B cell (primary cell): ENCODE measurements at regions not wholly inside any gene's neighbourhood (a gene's known extent, or its start where the extent isn't known, plus 50 kb on each side); places are given as distances from the start of the nearest gene placed in this dataset.

Source experiments
- ATAC-seq: fragments of 200-7000 bp; cut with Tn5 transposase; one replicate; pipeline ENCODE4 v1.10.0; 2021; ENCODE audit warnings: low read depth, mild to moderate bottlenecking, moderate number of reproducible peaks, moderate library complexity
- CTCF ChIA-PET: fragments of 350-600 bp; sonication (Branson Sonifier 250); formaldehyde crosslinking; loops from one replicate; lab custom pipeline; 2021; ENCODE audit warnings: antibody characterized with exemption, inconsistent platforms; lab: Charles Lee
- POLR2A ChIA-PET: fragments of 350-600 bp; sonication (Branson Sonifier 250); formaldehyde crosslinking; loops from one replicate; lab custom pipeline; 2021; ENCODE audit warnings: antibody characterized with exemption; lab: Charles Lee
- DNase-seq: peaks from one replicate; pipeline ENCODE4 v3.0.0; 2013
- H2AFZ ChIP-seq: 2 replicates; pipeline ENCODE4 v1.6.1; 2012; ENCODE audit warnings: mild to moderate bottlenecking, low read depth, low read length; ENCODE audit not compliant: insufficient read depth, poor library complexity, severe bottlenecking
- H3K27ac ChIP-seq, 2 donors: 1 replicate in 1 of 2; 2 replicates in 1 of 2; pipeline ENCODE4 v1.5.1; 2012 to 2013; ENCODE audit warnings: low read length in 2 of 2, mild to moderate bottlenecking in 2 of 2, moderate library complexity in 1 of 2
- H3K27me3 ChIP-seq, 4 experiments: fragments of 200-600 bp in 1 of 4; sonication (generic) in 1 of 4; replicated peaks in 1 of 4; 1 replicate in 2 of 4; 2 replicates in 2 of 4; pipeline versions ENCODE4 v1.6.1 to v1.7.0; 2013 to 2016; ENCODE audit warnings: low read length in 3 of 4, mild to moderate bottlenecking in 2 of 4, mixed read lengths in 1 of 4, moderate library complexity in 1 of 4; ENCODE audit not compliant: insufficient read depth in 4 of 4, control insufficient read depth in 3 of 4; ENCODE audit errors: control extremely low read depth in 1 of 4
- H3K36me3 ChIP-seq, 2 experiments: replicated peaks in 1 of 2; 1 replicate in 1 of 2; 2 replicates in 1 of 2; pipeline versions ENCODE4 v1.6.1 to v1.7.1; 2013; ENCODE audit warnings: low read length in 1 of 2; ENCODE audit not compliant: insufficient read depth in 2 of 2, control insufficient read depth in 1 of 2; ENCODE audit errors: control extremely low read depth in 1 of 2, extremely low read depth in 1 of 2
- H3K4me1 ChIP-seq, 2 donors: fragments of 200-600 bp in 1 of 2; sonication (generic) in 1 of 2; 1 replicate in 1 of 2; 2 replicates in 1 of 2; pipeline versions ENCODE4 v1.5.1 to v1.6.1; 2013 to 2017; ENCODE audit warnings: low read length in 2 of 2; ENCODE audit not compliant: control insufficient read depth in 2 of 2, insufficient read depth in 2 of 2
- H3K4me2 ChIP-seq: replicated peaks from 2 replicates; pipeline ENCODE3; 2012; ENCODE audit warnings: mild to moderate bottlenecking, low read depth, low read length; ENCODE audit not compliant: poor library complexity, severe bottlenecking
- H3K4me3 ChIP-seq, 5 experiments: fragments of 200-600 bp in 1 of 5; sonication (generic) in 1 of 5; 1 replicate in 3 of 5; 2 replicates in 2 of 5; pipeline versions ENCODE4 v1.5.1 to v1.7.0; 2011 to 2016; ENCODE audit warnings: low read length in 4 of 5, mild to moderate bottlenecking in 4 of 5, low read depth in 2 of 5, control low read depth in 1 of 5, moderate library complexity in 1 of 5; ENCODE audit not compliant: insufficient read depth in 1 of 5; ENCODE audit errors: control extremely low read depth in 1 of 5, extremely low read depth in 1 of 5
- H3K79me2 ChIP-seq: fragments of 200-600 bp; sonication (generic); one replicate; pipeline ENCODE4 v1.6.0; 2016; ENCODE audit warnings: low read length; ENCODE audit not compliant: control insufficient read depth, insufficient read depth
- H3K9ac ChIP-seq: fragments of 200-600 bp; sonication (generic); 2 replicates; pipeline ENCODE4 v1.6.1; 2017; ENCODE audit warnings: mild to moderate bottlenecking, low read length, moderate library complexity
- H3K9me3 ChIP-seq, 3 donors: one replicate each; pipeline versions ENCODE4 v1.6.1 to v1.7.1; 2013; ENCODE audit warnings: low read length in 2 of 3; ENCODE audit not compliant: control insufficient read depth in 2 of 3, insufficient read depth in 1 of 3; ENCODE audit errors: control extremely low read depth in 1 of 3
- H4K20me1 ChIP-seq: 2 replicates; pipeline ENCODE4 v1.6.0; 2012; ENCODE audit warnings: mild to moderate bottlenecking, low read length; ENCODE audit not compliant: insufficient read depth, control insufficient read depth, poor library complexity, severe bottlenecking
- H3K27ac Mint-ChIP-seq: one replicate; pipeline ENCODE4 v1.8.0; 2021; ENCODE audit warnings: mixed read lengths
- H3K27me3 Mint-ChIP-seq: one replicate; pipeline ENCODE4 v1.8.0; 2021; ENCODE audit warnings: mixed read lengths
- H3K4me1 Mint-ChIP-seq: one replicate; pipeline ENCODE4 v1.8.0; 2021; ENCODE audit warnings: mixed read lengths
- H3K4me3 Mint-ChIP-seq: one replicate; pipeline ENCODE4 v1.8.0; 2021; ENCODE audit warnings: mixed read lengths
- H3K9me3 Mint-ChIP-seq: one replicate; pipeline ENCODE4 v1.8.0; 2022; ENCODE audit warnings: mixed read lengths; ENCODE audit not compliant: insufficient read depth
- EZH2 ChIP-seq: IDR thresholded peaks from 2 replicates; pipeline ENCODE4 v1.6.1; 2012; ENCODE audit warnings: borderline replicate concordance, low read depth, mild to moderate bottlenecking, moderate library complexity, low read length; ENCODE audit not compliant: insufficient read depth, poor library complexity, severe bottlenecking
- WGBS: methylation state at CpG from one replicate; pipeline ENCODE4 v1.1.5; 2013; ENCODE audit warnings: missing lambda C conversion rate; ENCODE audit not compliant: insufficient coverage; 5-methylcytosine and 5-hydroxymethylcytosine counted together
- intact Hi-C: fragments of 100-400 bp; cut with micrococcal nuclease; formaldehyde crosslinking; loops from one replicate; pipeline ENCODE4 v1.10.0; 2022
- TF ChIP-seq, protein P1 (sequence below): fragments of 200-600 bp; IDR thresholded peaks from one replicate; pipeline ENCODE4 v1.8.0; 2022; ENCODE audit warnings: antibody characterized with exemption, mild to moderate bottlenecking

DNA sequence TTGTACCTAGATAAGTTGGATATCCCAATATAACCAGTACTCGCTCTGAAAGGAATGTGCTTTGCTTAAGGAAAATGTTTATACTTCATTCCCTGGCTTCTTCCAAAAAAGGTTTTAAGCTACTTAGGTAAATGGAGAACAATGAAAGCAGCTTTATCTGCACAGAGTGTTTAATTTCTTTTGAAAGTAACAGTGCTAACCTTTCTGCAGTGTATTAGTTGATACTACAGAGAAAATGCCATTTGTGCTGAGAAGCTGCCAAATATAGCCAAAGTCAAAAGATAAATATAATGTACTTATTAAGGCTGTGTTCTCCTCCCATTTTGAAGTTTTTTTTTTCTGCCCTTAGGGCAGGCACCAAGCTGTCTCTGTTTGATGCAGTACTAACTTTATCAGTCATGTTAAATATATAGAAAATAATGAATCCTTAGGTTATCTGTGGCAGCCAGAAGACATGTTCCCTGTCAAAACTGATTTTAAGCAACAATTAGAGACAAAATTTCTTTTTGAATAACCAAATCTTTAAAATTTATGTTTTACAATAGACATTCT is 145.4 kb upstream of the KITLG start:
- H3K27me3 Mint-ChIP-seq = no peaks in the 10 kb centered on the region
- no peak for DNase-seq
- no peaks in the 10 kb centered on the region for H3K4me1 Mint-ChIP-seq
- H3K9me3 Mint-ChIP-seq = no peaks in the 10 kb centered on the region
- Histone ChIP-seq H3K9ac (no peak overlapping the region), H3K27me3 (no peaks in the 10 kb centered on the region), H3K79me2 (no peaks in the 10 kb centered on the region), H3K4me2 (no peak overlapping the region), H3K9me3 (no peaks in the 10 kb centered on the region), H2AFZ (no peak overlapping the region), H3K36me3 (no peaks in the 10 kb centered on the region), H4K20me1 (no peaks in the 10 kb centered on the region), H3K4me3 (no peak overlapping the region), H3K4me1 (no peaks in the 10 kb centered on the region), H3K27ac (no peak overlapping the region)
- ChIA-PET POLR2A (no interaction called here), CTCF (no interaction called here)
- no peak for TF ChIP-seq EZH2
- TF ChIP-seq, protein P1, sequence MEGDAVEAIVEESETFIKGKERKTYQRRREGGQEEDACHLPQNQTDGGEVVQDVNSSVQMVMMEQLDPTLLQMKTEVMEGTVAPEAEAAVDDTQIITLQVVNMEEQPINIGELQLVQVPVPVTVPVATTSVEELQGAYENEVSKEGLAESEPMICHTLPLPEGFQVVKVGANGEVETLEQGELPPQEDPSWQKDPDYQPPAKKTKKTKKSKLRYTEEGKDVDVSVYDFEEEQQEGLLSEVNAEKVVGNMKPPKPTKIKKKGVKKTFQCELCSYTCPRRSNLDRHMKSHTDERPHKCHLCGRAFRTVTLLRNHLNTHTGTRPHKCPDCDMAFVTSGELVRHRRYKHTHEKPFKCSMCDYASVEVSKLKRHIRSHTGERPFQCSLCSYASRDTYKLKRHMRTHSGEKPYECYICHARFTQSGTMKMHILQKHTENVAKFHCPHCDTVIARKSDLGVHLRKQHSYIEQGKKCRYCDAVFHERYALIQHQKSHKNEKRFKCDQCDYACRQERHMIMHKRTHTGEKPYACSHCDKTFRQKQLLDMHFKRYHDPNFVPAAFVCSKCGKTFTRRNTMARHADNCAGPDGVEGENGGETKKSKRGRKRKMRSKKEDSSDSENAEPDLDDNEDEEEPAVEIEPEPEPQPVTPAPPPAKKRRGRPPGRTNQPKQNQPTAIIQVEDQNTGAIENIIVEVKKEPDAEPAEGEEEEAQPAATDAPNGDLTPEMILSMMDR = no peak
- H3K4me3 Mint-ChIP-seq = no peak overlapping the region
- WGBS = no CpG with 5 or more reads among the region's 1 CpG
- intact Hi-C loops = no loop called here
- no peak overlapping the region for H3K27ac Mint-ChIP-seq
- no peak for ATAC-seq

DNA sequence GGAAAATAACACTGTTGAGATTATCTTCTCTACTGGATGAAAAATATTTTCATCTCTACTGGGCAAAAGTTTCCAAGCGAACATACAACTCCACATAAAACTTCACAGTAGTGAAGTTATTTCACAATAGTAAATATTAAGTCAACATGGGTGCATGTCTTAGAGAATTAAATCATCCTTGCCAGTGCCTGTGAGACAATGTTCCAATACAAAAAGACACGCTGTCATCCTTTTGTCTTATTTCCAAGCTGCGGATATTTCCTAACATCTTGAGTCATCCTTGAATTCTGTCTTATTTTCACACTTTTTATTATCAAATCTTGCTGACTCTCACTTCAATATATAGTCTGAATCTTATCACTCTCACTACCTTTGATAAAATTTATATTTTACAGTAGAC is 142.9 kb upstream of the KITLG start:
- Histone ChIP-seq H2AFZ (no peak overlapping the region), H3K4me2 (no peak overlapping the region), H3K27me3 (no peaks in the 10 kb centered on the region), H3K79me2 (no peaks in the 10 kb centered on the region), H3K4me3 (no peak overlapping the region), H3K9ac (no peak overlapping the region), H3K27ac (no peak overlapping the region), H3K36me3 (no peaks in the 10 kb centered on the region), H4K20me1 (no peaks in the 10 kb centered on the region), H3K9me3 (no peaks in the 10 kb centered on the region), H3K4me1 (no peaks in the 10 kb centered on the region)
- no peak overlapping the region for H3K27ac Mint-ChIP-seq
- H3K27me3 Mint-ChIP-seq = no peaks in the 10 kb centered on the region
- H3K9me3 Mint-ChIP-seq = no peaks in the 10 kb centered on the region
- POLR2A ChIA-PET = no interaction called here
- no peaks in the 10 kb centered on the region for H3K4me1 Mint-ChIP-seq
- no peak for TF ChIP-seq EZH2
- TF ChIP-seq, protein P1 = no peak
- CTCF ChIA-PET = no interaction called here
- WGBS = 100% methylated on average over 1 of the region's 3 CpGs
- no peak for DNase-seq
- no peak overlapping the region for H3K4me3 Mint-ChIP-seq
- no peak for ATAC-seq
- intact Hi-C loops = no loop called here
